CD4-positive, alpha-beta T cell treated with Interferon gamma for 1 hour (primary cell): ENCODE measurements at regions not wholly inside any gene's neighbourhood (a gene's known extent, or its start where the extent isn't known, plus 50 kb on each side); places are given as distances from the start of the nearest gene placed in this dataset.
"Not testable (repeated sequence)": the region's sequence is repeated elsewhere in the genome, so short reads cannot be mapped to it uniquely, and the experiment has no call there.

Experiments
- DNase-seq: peaks from one replicate; pipeline ENCODE4 v3.0.0-alpha.2; 2020

DNA sequence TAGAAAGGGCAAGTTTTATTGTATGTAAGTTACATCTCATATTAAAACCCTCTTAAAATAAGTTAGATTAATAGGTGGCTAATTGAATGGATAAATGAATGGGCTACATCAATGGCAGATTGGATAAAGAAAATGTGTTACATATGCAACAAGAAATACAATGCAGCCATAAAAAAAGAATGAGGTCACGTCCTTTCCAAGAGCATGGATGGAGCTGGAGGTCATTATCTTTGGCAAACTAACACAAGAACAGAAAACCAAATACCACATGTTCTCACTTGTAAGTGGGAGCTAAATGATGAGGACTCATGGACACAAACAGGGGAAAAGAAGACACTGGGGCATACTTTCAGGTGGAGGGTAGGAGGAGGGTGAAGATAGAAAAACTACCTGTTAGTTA is 182.2 kb upstream of the GNAI1 start:
- DNase-seq: no peak

DNA sequence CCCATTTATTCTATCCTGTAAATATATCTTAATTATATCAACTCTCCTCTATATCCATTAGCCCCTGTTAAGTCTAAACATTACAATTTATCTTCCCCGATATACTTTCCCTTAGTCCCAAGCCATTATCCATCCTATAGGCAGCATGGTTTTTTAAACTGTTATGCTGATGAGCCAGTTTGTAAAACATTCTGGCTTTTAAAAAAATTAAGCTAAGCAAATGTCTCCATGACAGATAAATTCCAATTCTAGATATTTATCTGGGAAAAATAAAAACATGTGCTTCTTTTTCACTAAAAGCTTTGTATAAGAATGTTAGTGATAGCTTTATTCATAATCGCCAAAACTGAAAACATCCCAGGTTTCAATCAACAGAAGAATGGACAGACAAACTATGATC is 183.2 kb upstream of the GNAI1 start:
- DNase-seq: no peak

DNA sequence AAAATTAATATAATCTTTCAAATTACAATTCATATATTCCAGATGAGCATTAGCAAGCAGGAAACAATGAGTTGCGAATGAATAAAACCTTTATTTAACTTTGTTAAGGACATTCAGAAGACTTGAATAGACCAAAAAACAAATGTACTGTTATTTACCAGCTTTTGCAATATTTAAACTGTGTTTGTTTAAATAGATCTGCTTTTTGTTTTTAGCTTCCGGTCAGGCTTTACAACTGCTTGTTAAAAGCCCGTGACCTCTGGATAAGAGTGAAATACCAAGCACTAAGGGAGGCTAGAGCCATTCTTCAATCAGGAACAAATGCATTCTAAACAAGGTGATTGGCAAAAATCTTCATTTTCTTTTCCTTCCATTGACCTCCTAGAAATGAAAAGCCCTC is 184.9 kb upstream of the GNAI1 start:
- no peak for DNase-seq

DNA sequence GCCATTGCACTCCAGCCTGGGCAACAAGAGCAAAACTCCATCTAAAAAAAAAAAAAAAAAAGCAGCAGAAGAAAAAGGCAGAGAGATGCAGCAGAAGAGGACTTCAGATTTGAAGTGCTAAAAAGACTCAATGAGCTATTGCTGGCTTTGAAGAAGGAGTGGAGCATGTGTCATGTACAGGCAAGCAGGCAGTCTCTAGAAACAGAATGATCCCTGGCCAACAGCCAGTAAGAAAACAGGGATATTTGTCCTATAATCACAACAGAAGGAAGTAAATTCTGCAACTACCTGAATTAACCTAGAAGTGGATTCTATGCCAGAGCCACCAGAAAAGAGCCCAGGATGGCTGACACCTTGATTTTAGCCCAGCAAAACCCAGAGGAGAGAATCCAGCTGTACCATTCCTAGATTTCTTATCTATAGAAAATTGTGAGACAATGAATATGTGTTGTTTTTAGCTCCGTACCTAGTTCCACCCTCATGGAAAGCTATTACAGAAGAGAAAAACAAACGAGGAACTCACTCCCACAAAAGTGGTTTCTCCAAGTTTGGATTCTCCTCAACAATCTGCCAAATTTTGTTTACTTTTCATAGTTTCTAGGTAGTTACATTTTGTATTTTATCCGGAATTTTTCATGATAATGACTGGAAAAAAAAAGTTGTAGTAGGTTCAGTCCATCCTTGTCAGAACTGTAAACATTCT is 198.2 kb upstream of the GNAI1 start:
- no peak for DNase-seq

DNA sequence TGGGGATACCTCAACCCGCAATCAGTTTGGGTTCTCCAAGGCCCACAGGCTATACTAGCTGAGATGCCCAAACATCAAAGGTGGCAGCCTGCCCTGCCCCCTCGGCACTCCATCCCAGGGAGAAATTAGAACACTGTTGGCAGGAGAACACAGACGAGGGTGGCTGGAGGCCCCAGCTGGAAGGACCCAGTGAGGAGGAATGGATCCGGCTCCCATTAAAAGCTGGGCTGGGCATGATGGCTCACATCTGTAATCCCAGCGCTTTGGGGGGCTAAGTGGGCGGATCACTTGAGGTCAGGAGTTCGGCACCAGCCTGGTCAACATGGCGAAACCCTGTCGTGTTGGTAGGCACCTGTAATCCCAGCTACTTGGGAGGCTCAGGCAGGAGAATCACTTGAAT is 199.9 kb upstream of the GNAI1 start:
- no peak for DNase-seq

DNA sequence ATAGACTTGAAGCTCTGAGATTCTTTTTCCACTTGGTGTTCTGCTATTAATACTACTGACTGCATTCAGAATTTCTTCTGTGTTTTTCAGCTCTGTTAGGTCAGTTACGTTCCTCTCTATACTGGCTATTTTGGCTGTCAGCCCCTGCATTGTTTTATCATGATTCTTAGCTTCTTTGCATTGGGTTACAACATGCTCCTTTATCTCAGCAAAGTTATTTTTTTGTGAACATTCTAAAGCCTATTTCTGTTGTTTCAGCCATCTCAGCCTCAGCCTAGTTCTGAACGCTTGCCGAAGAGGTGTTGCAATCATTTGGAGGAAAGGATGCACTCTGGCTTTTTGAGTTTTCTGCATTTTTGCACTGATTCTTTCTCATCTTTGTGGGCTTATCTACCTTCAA is 201.5 kb upstream of the GNAI1 start:
- no peak for DNase-seq

DNA sequence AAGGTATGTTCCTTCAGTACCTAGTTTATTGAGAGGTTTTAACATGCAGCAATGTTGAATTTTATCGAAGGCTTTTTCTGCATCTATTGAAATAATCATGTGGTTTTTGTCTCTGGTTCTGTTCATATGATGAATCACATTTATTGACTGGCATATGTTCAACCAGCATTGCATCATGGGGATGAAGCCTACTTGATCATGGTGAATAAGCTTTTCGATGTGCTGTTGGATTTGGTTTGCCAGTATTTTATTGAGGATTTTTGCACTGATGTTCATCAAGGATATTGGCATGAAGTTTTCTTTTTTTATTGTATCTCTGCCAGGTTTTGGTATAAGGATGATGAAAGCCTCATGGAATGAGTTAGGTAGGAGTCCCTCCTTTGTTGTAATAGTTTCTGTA is 204.0 kb upstream of the GNAI1 start:
- DNase-seq: no peak

DNA sequence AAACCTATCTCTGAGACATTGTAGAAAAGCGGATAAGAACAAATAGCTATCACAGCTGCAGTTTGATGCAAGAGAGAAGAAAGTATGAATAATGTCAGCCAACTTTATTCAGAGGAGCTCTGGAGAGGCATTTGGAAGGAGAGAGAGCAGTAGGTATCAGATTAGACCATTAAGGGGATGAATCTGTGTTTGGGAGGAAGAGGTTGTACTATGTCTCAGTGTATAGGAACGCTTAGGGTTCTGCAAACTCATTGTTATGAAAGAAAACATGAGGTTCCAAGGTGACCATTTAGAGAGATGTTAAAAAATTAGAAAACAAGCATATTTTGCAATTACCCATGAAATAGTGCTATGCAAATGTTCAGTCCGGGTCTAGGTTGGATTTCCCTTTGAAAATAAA is 207.5 kb upstream of the GNAI1 start:
- no peak for DNase-seq

DNA sequence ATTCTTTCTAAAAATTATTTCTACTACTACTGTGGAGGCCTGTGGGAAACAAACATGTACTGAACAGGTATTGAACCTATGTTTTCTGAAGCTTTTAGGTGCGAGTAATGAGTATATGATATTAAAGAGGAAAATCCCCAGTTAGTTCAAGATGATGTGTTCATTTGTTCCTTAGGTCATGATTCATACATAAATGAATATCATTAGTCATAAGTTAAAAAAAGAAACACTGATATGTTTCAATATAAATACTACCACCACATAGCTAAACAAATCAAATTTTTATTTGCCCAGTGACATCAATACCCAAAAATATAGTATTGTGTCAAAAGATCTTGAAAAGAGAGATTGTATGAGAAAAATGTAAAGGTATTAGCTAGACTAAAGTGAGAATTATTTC is 210.7 kb upstream of the GNAI1 start:
- DNase-seq: no peak

DNA sequence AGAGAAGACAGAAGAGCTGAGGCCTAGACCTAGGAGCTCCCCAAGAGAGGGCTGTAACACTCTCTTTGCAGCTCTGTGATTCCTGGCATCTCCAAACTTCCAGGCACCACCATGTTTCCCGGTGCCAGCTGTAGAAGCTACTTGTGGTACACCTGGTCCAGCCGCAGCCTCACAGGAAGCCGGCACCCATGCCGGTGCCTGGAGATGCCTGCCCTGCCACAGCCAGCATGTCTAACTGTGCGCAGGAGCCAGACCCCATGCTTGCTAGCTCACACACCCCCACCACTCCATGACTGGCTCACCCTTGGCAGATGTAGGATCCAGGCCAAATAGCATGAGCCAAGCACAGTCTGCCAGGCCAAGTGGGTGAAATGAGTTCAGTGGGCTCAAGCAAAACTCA is 211.7 kb upstream of the GNAI1 start:
- no peak for DNase-seq

DNA sequence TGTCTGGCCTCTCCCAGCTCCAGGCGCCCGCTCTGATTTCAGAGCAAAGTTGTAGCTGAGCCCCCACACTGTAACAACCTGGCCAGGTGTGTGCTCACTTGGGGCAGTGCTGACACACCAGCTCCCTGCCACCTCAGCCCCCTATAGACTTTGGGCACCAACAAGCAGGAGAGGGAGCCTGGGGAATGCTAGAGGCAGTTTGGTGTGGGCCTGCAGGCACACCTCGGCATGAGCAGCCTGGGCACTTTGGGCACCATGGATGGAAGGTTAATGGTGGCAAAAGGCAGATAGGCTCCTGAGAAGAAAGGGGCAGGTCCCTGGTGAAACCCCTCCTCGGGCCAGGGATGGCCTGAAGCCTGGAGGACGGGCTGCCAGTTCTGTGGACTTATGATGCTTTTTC is 212.7 kb upstream of the GNAI1 start:
- no peak for DNase-seq

DNA sequence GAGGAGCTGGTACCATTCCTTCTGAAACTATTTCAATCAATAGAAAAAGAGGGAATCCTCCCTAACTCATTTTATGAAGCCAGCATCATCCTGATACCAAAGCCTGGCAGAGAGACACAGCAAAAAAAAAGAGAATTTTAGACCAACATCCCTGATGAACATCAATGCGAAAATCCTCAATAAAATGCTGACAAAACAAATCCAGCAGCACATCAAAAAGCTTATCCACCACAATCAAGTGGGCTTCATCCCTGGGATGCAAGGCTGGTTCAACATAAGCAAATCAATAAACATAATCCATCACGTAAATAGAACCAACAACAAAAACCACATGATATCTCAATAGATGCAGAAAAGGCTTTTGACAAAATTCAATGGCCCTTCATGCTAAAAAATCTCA is 216.0 kb upstream of the GNAI1 start:
- DNase-seq: not testable (repeated sequence)

DNA sequence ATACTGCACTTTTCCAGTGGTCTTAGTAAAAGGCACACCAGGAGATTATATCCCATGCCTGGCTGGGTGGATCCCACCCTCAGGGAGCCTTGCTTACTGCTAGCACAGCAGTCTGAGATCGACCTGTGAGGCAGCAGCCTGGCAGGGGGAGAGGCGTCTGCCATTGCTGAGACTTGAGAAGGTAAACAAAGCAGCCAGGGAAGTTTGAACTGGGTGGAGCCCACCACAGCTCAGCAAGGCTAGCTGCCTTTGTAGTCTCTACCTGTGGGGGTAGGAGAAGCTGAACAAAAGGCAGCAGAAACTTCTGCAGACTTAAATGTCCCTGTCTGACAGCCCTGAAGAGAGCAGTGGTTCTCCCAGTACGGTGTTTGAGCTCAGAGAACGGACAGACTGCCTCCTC is 219.3 kb upstream of the GNAI1 start:
- not testable (repeated sequence) for DNase-seq

DNA sequence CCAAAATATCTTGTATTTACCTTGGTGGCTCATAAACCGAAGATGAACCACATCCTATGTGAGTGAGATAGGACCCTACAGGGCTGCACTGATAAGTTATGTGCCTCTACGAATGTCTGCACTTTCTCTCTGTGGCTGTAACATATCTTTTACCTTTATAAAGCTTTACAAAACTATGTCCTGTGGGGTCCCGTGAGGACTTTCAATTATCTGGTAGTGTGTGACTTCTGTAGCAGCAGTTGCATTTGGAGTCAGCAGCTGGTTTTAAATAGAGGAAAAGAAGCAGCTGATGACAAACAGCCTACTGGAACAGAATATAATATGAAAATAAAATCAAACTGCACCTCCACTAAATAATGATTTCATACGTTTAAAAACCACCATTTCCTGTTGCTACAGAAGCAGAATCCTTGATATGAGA is 222.4 kb upstream of the GNAI1 start:
- no peak for DNase-seq

DNA sequence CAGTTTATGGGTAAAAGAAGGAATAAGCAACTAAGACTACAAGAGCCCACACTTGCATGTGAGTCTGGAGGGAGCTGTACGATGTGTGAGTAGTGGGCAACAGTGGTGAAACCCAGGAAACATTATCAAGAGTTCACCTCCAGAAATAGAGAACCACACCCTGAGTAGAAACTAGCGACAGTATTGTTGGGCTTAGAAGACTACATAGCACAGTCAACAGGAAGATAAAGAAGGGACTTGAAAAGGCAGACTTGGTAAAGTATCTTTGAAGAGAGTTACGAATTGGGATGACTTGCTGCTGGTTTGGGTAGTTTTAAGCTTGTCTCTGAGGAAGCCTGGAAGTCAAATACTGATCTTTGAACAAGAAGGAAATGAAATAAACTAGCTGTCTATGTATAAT is 223.2 kb upstream of the GNAI1 start:
- DNase-seq: no peak

DNA sequence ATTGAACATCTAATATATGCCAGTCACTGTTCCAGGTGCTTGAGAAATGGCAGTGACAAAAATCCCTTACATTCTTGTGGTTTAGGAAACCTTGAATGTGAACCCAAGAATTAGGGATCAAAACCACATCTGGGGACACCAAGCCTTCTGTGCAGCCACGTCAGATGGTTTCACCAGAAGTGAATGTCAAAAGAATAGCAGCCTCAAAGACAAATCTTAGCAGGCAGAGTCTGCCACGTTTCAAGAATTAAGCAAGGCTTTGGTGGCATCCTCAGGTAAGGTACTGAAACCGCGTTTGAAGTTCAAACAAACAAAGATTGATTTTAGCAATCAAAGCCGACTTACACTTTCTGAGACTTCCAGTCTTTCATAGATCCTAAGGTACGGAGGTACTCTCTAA is 225.5 kb upstream of the GNAI1 start:
- no peak for DNase-seq

DNA sequence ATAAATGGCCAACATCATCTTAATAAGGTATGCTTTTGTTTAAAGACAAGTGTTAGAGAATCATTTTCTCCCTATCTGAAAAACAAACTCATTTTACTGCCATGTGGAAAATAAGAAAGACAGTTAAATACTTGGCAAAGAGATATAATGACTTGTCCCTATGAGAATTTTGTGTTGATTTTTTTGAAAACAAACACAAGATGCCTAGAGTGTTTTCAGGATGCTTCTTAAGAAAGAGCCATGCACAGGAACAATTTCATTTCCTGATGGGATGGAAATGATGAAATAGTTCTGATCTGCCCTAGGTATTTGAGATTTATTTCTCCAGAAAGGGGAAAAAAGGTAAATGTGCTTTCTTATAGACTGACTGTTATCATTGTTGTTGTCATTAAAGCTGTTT is 237.5 kb upstream of the GNAI1 start:
- DNase-seq: no peak

DNA sequence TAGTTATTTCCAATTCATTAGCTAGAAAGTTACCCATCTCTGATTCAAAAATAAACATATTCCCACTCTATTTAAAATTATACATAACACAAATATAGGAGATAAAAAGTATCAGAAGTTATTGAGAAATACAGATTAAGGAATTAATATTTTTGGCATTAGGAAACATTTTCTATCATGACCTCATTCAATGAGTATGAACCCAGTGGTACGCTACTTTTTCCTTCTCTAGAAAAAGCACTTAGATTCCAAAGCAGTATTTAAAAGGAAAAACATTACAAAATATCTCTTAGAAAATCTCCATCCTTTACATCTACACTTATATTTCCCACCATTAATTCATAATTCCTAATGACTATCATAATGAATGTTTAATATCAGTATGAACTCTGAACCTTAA is 240.6 kb upstream of the GNAI1 start:
- no peak for DNase-seq

DNA sequence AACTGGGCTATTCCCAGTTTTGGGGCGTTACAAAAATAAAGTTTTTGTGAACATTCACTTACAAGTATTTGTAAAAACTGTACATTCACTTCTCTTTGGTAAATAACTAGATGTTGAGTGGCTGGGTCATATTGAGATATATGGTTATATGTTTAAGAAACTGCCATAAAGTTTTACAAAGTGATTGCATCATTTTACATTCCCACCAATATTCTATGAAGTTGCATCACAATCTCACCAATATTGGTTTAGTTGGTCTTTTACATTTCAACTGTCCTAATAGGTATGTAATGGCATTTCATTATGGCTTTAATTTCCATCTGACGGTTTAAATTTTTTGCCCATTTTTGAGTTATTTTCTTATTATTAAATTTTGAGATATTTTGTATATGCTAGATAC is 251.7 kb upstream of the GNAI1 start:
- DNase-seq: no peak

DNA sequence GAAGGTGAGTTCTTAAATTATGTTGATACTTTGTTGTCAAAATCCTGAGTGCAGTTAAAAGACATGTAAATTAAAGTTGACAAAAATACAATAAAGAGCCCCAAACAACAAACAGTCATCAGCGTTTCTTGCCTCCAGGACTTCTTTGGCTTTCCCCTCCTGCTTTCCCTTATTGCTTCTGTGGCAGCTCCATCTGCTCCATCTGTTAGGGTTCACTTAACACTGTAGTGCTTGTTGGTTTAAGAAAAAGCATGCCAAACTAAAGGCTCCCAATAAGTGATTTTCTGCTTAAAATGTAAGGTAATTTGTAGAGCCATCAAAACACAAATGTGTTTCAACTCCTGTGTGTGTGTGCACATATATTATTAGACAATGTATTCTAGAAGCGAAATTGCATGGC is 254.3 kb upstream of the GNAI1 start:
- no peak for DNase-seq

DNA sequence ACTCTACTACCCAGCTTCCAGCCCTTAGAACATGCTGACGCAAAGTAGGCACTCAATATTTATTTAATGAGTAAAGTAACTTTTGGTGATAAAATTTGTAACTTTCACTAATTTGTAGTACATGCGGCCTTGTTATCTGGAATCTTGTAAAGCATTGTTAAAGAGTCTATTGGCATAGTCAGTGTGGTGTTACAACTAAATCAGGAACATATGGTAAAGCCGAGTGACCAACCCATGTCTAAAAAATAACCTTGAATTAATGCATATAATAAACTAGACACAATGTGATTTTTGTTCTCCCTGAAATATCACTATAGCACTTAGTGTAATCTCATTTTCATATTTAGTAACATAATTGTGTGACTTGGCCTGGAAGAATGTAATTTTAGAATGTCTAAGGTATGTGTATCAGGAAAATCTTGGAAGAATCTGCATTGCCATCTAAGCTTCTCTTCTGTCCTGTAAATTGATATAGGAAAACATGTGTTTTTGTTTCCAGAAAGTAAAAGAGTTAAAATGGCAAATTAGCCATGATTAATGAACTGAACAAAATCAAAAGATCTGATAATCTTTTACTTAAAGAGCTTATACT is 256.7 kb upstream of the GNAI1 start:
- no peak for DNase-seq

DNA sequence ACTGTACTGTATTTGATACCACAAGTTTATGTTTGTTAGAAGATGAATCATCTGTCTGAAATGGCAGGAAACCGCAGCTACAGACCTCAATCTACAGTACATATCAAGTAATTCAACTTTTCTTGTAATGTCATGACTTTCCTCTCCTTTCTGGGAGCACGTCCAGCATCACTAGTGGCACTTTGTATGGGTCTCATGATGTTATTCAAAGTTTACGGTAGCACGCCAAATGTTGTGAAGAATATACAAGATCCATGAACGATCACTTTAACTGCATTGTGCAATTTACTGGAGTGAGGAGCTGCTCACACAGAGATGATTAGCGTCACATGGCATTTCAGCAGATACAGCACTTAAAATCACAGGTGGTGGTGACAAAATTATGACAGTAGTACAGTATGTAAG is 257.8 kb upstream of the GNAI1 start:
- DNase-seq: no peak

DNA sequence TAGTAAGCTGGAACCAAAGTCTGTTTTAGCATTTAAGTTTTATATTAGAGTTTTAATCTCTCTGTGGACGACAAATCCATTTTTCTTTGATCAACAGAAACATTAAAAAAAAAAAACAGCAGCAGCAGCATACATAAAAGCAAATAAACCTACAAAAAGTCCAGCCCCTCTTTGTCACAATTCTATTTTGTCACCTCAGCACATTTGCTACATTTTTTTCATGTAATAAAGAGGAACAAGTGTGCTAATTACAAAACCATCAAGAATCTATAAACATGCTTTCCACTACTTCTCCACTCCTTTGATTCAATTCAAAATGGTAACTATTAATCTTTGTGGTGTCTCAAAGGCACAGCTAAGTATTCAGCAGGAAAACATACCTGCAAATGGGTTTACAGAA is 259.8 kb upstream of the GNAI1 start:
- no peak for DNase-seq

DNA sequence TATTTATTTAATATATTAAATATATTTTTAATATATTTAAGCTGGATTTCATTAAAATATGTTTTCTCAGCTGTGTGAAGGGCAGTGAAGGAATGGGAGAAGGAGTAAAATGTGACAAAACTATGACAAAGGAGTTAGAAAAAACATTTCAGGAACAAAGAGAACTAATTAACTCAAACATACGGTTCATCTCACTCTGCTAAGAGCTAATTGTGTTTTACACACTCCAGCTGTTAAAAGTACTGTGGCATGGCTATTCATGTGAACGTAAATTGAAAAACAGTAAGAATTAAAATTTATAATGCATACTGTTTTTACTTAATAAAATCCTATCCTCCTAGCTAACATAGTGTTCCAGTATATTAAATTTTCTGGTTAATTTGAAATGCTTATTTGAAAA is 262.5 kb upstream of the GNAI1 start:
- DNase-seq: no peak

DNA sequence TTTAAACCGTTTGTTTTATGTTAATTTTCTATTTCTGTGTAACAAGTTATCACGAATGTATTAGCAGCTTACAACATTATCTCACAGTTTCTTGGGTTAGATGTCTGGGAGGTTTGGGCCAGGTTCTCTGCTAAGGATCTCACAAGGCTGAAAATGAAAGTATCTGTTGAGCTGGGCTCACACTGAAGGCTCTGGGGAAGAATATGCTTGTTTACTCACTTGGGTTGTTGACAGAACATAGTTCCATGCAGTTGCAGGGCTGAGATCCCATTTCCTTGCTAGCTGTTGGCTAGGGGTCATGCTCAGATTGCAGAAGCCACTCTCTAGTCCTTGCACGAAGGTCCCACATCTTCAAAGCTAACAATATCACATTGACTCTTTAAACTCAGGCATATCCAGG is 266.6 kb upstream of the GNAI1 start:
- DNase-seq: no peak
